ENCODE measurements at regions not wholly inside any gene's neighbourhood (a gene's known extent, or its start where the extent isn't known, plus 50 kb on each side); places are given as distances from the start of the nearest gene placed in this dataset.

DNA sequence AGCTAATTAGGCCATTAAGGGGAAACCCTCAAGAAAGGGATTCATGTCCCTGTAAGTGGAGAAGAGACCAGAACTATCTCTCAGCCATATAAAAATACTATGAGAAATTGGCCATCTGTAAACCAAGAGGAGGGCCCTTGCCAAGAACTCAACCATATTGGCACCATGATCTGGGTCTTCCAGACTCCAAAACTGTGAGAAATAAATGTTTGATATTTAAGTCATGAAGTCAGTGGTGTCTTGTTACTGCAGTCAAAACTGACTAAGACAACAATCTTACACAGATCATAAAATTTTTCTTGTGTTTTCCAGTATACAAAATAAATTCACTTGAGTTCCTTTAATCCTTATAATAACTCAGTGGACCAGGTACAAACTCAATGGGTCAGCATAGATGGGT lies 589.8 kb upstream of the CDH2 start:
- TF ChIP-seq, protein P1, sequence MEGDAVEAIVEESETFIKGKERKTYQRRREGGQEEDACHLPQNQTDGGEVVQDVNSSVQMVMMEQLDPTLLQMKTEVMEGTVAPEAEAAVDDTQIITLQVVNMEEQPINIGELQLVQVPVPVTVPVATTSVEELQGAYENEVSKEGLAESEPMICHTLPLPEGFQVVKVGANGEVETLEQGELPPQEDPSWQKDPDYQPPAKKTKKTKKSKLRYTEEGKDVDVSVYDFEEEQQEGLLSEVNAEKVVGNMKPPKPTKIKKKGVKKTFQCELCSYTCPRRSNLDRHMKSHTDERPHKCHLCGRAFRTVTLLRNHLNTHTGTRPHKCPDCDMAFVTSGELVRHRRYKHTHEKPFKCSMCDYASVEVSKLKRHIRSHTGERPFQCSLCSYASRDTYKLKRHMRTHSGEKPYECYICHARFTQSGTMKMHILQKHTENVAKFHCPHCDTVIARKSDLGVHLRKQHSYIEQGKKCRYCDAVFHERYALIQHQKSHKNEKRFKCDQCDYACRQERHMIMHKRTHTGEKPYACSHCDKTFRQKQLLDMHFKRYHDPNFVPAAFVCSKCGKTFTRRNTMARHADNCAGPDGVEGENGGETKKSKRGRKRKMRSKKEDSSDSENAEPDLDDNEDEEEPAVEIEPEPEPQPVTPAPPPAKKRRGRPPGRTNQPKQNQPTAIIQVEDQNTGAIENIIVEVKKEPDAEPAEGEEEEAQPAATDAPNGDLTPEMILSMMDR (conservative IDR thresholded peaks at IDR 0.05 in 1 of 2, IDR thresholded peaks at IDR 0.05 in 1 of 2; ENCODE audit: extremely low read depth in 1 of 2, insufficient read depth in 1 of 2, low read depth in 1 of 2, low read length in 2 of 2), result no peak
- no peak for TF ChIP-seq EZH2 (IDR thresholded peaks at IDR 0.05; ENCODE audit: borderline replicate concordance, low read length)

Measured in mammary epithelial cell (primary cell).